ENCODE measurements at regions not wholly inside any gene's neighbourhood (a gene's known extent, or its start where the extent isn't known, plus 50 kb on each side); places are given as distances from the start of the nearest gene placed in this dataset.

DNA sequence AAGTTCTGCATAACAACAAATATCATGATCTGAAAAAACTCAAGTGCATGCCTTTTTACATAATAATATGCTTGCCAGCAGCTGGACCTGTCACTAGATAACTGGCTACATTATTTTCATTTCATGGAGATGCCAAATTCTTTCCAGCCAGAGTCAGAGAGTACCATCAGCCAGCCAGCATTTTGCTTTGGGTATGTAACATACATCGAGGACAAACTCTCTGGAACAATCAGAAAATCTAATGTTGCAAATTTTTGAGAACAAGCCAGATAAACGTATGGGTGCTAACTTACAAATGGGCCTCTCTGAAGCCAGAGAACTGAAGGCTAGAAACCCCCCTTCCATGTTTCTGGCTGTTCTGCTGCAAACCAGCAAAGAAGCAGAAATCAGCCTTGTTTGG is 76.3 kb upstream of the BACE2 start:
- no peak for DNase-seq
- CTCF ChIA-PET, result no interaction called here
- Mint-ChIP-seq H3K27me3 (ENCODE audit: unreplicated experiment) (peaks cover 79% of the 10 kb centered on the region), H3K9me3 (ENCODE audit: low read depth, unreplicated experiment) (no peaks in the 10 kb centered on the region), H3K27ac (ENCODE audit: unreplicated experiment) (no peak overlapping the region), H3K4me3 (ENCODE audit: low read depth, unreplicated experiment) (no peak overlapping the region), H3K36me3 (ENCODE audit: insufficient read depth, unreplicated experiment) (no peaks in the 10 kb centered on the region), H3K4me1 (ENCODE audit: low read depth, unreplicated experiment) (no peaks in the 10 kb centered on the region)
- TF ChIP-seq, protein P1, sequence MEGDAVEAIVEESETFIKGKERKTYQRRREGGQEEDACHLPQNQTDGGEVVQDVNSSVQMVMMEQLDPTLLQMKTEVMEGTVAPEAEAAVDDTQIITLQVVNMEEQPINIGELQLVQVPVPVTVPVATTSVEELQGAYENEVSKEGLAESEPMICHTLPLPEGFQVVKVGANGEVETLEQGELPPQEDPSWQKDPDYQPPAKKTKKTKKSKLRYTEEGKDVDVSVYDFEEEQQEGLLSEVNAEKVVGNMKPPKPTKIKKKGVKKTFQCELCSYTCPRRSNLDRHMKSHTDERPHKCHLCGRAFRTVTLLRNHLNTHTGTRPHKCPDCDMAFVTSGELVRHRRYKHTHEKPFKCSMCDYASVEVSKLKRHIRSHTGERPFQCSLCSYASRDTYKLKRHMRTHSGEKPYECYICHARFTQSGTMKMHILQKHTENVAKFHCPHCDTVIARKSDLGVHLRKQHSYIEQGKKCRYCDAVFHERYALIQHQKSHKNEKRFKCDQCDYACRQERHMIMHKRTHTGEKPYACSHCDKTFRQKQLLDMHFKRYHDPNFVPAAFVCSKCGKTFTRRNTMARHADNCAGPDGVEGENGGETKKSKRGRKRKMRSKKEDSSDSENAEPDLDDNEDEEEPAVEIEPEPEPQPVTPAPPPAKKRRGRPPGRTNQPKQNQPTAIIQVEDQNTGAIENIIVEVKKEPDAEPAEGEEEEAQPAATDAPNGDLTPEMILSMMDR (IDR thresholded peaks at IDR 0.05; ENCODE audit: unreplicated experiment), result no peak
- intact Hi-C loops (cut with micrococcal nuclease; ENCODE audit: unreplicated experiment), result no loop called here
- no TSS peak for BruUV-seq (replicated peaks)

DNA sequence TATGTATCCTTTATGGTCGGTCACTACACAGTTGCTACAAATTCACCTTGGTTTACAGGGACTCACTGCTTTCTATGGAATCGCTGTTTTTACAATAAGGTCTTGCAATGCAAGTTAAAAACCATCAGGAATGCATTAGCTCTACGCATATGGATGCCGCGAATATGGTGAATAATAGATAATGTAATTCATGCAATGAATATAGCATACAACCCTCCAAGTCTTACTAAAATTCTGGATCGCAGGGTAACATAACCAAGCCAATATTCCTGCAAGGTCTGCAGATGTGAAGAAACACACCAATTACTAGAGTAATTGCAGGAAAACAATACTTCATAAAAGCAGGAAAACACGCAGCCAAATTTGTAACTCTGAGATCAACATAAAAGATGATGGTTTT is 75.6 kb upstream of the BACE2 start:
- peaks cover 79% of the 10 kb centered on the region for H3K27me3 Mint-ChIP-seq (ENCODE audit: unreplicated experiment)
- intact Hi-C loops (cut with micrococcal nuclease; ENCODE audit: unreplicated experiment), result no loop called here
- H3K36me3 Mint-ChIP-seq (ENCODE audit: insufficient read depth, unreplicated experiment), result no peaks in the 10 kb centered on the region
- BruUV-seq (replicated peaks), result no TSS peak
- no peaks in the 10 kb centered on the region for H3K9me3 Mint-ChIP-seq (ENCODE audit: low read depth, unreplicated experiment)
- no peak overlapping the region for H3K27ac Mint-ChIP-seq (ENCODE audit: unreplicated experiment)
- TF ChIP-seq, protein P1 (IDR thresholded peaks at IDR 0.05; ENCODE audit: unreplicated experiment), result no peak
- DNase-seq, result no peak
- no peak overlapping the region for H3K4me3 Mint-ChIP-seq (ENCODE audit: low read depth, unreplicated experiment)
- no peaks in the 10 kb centered on the region for H3K4me1 Mint-ChIP-seq (ENCODE audit: low read depth, unreplicated experiment)
- CTCF ChIA-PET, result no interaction called here

DNA sequence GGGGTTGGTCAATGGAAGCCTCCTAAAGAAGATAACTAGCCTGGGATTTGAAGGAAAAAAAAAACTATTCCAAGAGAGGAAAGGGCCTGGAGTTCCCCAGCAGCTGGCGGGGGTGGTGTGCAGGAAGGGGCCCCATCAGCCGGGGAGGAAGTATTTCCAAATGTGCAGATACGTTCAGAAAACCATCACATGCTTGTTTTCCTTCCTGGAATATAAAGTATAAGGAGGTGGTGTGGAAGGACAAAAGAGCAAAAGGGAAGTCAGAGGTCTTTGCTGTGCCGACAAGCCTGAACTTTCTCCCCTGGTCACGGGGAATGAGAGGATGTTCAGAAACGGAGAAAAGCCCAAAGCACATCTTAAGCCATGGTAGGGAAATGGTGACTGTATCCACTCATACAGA is 72.0 kb upstream of the BACE2 start:
- peaks cover 76% of the 10 kb centered on the region for H3K27me3 Mint-ChIP-seq (ENCODE audit: unreplicated experiment)
- no peak overlapping the region for H3K4me3 Mint-ChIP-seq (ENCODE audit: low read depth, unreplicated experiment)
- TF ChIP-seq, protein P1 (IDR thresholded peaks at IDR 0.05; ENCODE audit: unreplicated experiment), result no peak
- peaks cover 3% of the 10 kb centered on the region for H3K9me3 Mint-ChIP-seq (ENCODE audit: low read depth, unreplicated experiment)
- H3K36me3 Mint-ChIP-seq (ENCODE audit: insufficient read depth, unreplicated experiment), result no peaks in the 10 kb centered on the region
- no peak overlapping the region for H3K27ac Mint-ChIP-seq (ENCODE audit: unreplicated experiment)
- no peaks in the 10 kb centered on the region for H3K4me1 Mint-ChIP-seq (ENCODE audit: low read depth, unreplicated experiment)
- CTCF ChIA-PET, result no interaction called here
- BruUV-seq (replicated peaks), result no TSS peak
- intact Hi-C loops (cut with micrococcal nuclease; ENCODE audit: unreplicated experiment), result no loop called here
- no peak for DNase-seq

DNA sequence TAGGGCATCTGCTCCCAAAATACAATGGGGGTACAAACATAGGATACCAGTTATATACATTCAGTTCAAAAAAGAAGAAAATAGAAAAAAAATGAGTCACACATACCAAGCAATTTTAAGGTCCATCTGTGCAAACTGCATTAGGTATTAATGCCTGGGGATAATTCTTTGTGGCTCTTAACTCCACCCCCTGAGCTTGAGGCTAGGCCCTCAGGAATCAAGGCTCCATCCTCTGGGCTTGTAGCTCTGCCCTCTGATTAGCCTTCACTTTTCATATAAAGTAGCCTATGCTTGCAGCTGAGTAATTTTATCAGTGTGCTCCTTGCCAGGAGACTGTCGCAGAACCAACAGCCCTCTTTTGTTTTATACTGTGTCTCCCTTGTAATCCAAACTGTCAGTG is 69.9 kb upstream of the BACE2 start:
- BruUV-seq (replicated peaks), result no TSS peak
- Mint-ChIP-seq H3K9me3 (ENCODE audit: low read depth, unreplicated experiment) (peaks cover 3% of the 10 kb centered on the region), H3K36me3 (ENCODE audit: insufficient read depth, unreplicated experiment) (no peaks in the 10 kb centered on the region), H3K4me1 (ENCODE audit: low read depth, unreplicated experiment) (no peaks in the 10 kb centered on the region), H3K4me3 (ENCODE audit: low read depth, unreplicated experiment) (no peak overlapping the region), H3K27ac (ENCODE audit: unreplicated experiment) (no peak overlapping the region), H3K27me3 (ENCODE audit: unreplicated experiment) (peaks cover 85% of the 10 kb centered on the region)
- CTCF ChIA-PET, result no interaction called here
- TF ChIP-seq, protein P1 (IDR thresholded peaks at IDR 0.05; ENCODE audit: unreplicated experiment), result no peak
- DNase-seq, result no peak
- intact Hi-C loops (cut with micrococcal nuclease; ENCODE audit: unreplicated experiment), result no loop called here

Data from Calu3 (cell line).